Esophagus muscularis mucosa (tissue), 4 donors: ENCODE measurements at regions not wholly inside any gene's neighbourhood (a gene's known extent, or its start where the extent isn't known, plus 50 kb on each side); places are given as distances from the start of the nearest gene placed in this dataset.

Source experiments
- DNase-seq: peaks from one replicate; pipeline ENCODE4 v3.0.0-alpha.2; 2017; ENCODE audit errors: extremely low spot score
- H3K27ac ChIP-seq, 4 donors: fragments of 200-600 bp; sonication (generic); replicated peaks in 1 of 4; 1 replicate in 3 of 4; 2 replicates in 1 of 4; pipeline ENCODE4 v1.5.1; 2016 to 2019; ENCODE audit warnings: mild to moderate bottlenecking in 1 of 4
- H3K27me3 ChIP-seq, 4 donors: fragments of 200-600 bp; sonication (generic); one replicate each; pipeline versions ENCODE4 v1.5.1 to v1.6.0; 2016 to 2019
- H3K36me3 ChIP-seq, 4 donors: fragments of 200-600 bp; sonication (generic); one replicate each; pipeline ENCODE4 v1.5.1; 2016 to 2019
- H3K4me1 ChIP-seq, 4 donors: fragments of 200-600 bp; sonication (generic); one replicate each; pipeline ENCODE4 v1.5.1; 2016 to 2019
- H3K4me3 ChIP-seq, 4 donors: fragments of 200-600 bp; sonication (generic); 1 replicate in 2 of 4; 2 replicates in 2 of 4; pipeline ENCODE4 v1.5.1; 2016 to 2019; ENCODE audit warnings: mild to moderate bottlenecking in 4 of 4, moderate library complexity in 1 of 4
- H3K9me3 ChIP-seq, 4 donors: fragments of 200-600 bp; sonication (generic); 1 replicate in 3 of 4; 2 replicates in 1 of 4; pipeline ENCODE4 v1.5.1; 2016 to 2019
- EP300 ChIP-seq: sonication (generic); formaldehyde crosslinking; IDR thresholded peaks from one replicate; pipeline ENCODE4 v1.6.1; 2017; ENCODE audit warnings: antibody characterized with exemption
- POLR2A ChIP-seq: fragments of 450-650 bp; IDR thresholded peaks from one replicate; pipeline ENCODE4 v1.6.1; 2017; ENCODE audit warnings: antibody characterized with exemption, moderate library complexity, mild to moderate bottlenecking, low read depth
- POLR2AphosphoS5 ChIP-seq, 2 donors: sonication (generic); formaldehyde crosslinking; IDR thresholded peaks; one replicate each; pipeline ENCODE4 v1.6.1; 2017; ENCODE audit warnings: antibody characterized with exemption in 2 of 2
- WGBS: methylation state at CpG from one replicate; pipeline ENCODE4 v1.1.5; 2018; 5-methylcytosine and 5-hydroxymethylcytosine counted together
- intact Hi-C: fragments of 100-400 bp; cut with DNase I; formaldehyde crosslinking; loops from one replicate; pipeline ENCODE4 v1.15.1; 2023
- TF ChIP-seq, protein P1 (sequence below), 3 experiments: fragments of 200-600 bp in 2 of 3; fragments of 450-650 bp in 1 of 3; sonication (generic) in 2 of 3; IDR thresholded peaks; one replicate each; pipeline ENCODE4 v1.5.1; 2017 to 2019; ENCODE audit warnings: antibody characterized with exemption in 3 of 3, mild to moderate bottlenecking in 2 of 3, moderate library complexity in 1 of 3

DNA sequence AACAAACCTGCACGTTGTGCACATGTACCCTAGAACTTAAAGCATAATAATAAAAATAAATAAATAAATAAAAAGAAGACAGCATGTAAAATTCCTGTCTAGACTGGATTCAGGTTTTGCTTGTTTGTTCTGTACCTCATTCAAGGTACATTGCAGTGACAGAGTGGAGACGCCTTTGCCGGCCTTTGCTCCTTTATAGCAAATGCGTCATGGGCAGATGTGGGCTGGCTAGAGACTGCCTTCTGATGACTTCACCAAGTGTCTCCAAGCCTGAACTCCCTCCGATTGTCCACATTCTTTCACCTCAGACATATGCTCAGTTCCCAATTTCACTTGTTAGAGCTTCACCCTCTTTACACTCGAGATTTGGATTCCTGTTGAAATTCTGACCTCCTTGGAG is 147.8 kb upstream of the ARHGAP20 start:
- H3K27me3 ChIP-seq: no peaks in the 10 kb centered on the region
- H3K9me3 ChIP-seq: no peaks in the 10 kb centered on the region
- WGBS: 95% methylated on average over 6 of the region's 6 CpGs
- no peaks in the 10 kb centered on the region for H3K36me3 ChIP-seq
- no peak overlapping the region for H3K4me3 ChIP-seq
- intact Hi-C loops: no loop called here
- H3K4me1 ChIP-seq: peaks cover 0 to 22% (median 14%) of the 10 kb centered on the region in 4 donors
- TF ChIP-seq POLR2AphosphoS5 (IDR thresholded peaks at IDR 0.05) (no peak), EP300 (no peak), POLR2A (no peak)
- TF ChIP-seq, protein P1, sequence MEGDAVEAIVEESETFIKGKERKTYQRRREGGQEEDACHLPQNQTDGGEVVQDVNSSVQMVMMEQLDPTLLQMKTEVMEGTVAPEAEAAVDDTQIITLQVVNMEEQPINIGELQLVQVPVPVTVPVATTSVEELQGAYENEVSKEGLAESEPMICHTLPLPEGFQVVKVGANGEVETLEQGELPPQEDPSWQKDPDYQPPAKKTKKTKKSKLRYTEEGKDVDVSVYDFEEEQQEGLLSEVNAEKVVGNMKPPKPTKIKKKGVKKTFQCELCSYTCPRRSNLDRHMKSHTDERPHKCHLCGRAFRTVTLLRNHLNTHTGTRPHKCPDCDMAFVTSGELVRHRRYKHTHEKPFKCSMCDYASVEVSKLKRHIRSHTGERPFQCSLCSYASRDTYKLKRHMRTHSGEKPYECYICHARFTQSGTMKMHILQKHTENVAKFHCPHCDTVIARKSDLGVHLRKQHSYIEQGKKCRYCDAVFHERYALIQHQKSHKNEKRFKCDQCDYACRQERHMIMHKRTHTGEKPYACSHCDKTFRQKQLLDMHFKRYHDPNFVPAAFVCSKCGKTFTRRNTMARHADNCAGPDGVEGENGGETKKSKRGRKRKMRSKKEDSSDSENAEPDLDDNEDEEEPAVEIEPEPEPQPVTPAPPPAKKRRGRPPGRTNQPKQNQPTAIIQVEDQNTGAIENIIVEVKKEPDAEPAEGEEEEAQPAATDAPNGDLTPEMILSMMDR (IDR thresholded peaks at IDR 0.05): no peak
- no peak overlapping the region for H3K27ac ChIP-seq
- DNase-seq: no peak

DNA sequence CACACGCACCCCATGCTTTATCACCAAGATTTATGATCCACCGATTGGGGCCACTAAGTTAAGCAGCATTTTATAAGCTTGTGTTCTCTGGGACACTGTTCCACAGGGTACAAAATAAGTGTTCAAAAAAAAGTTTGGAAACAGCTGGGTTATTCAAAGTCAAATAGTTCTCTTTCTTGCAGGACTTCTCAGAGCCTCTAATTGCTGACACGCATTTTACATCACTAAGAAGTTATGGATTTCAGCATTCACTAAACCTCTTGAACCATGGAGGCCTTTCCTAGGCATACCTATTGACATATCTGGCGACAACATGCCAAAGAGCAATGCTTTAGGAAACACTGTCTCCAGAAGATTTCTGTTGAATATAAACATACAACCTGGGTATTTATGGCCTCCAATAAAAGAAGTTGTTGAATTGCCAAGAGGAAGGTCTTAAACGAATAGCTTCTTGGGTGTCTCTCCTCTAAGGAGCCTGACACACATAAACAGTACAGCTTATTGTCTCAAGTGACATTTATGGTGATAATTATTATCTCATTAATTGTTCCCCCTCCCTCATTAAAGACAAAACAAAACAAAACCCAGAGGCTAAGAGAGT is 147.1 kb upstream of the ARHGAP20 start:
- no peak for TF ChIP-seq POLR2A
- no peak for TF ChIP-seq EP300
- TF ChIP-seq, protein P1 (IDR thresholded peaks at IDR 0.05): no peak
- TF ChIP-seq POLR2AphosphoS5 (IDR thresholded peaks at IDR 0.05): no peak
- Histone ChIP-seq H3K27ac (no peak overlapping the region), H3K36me3 (no peaks in the 10 kb centered on the region), H3K27me3 (no peaks in the 10 kb centered on the region), H3K9me3 (no peaks in the 10 kb centered on the region), H3K4me3 (no peak overlapping the region), H3K4me1 (peaks cover 0 to 25% (median 15%) of the 10 kb centered on the region in 4 donors)
- 93% methylated on average over 5 of the region's 5 CpGs for WGBS
- intact Hi-C loops: no loop called here
- no peak for DNase-seq

DNA sequence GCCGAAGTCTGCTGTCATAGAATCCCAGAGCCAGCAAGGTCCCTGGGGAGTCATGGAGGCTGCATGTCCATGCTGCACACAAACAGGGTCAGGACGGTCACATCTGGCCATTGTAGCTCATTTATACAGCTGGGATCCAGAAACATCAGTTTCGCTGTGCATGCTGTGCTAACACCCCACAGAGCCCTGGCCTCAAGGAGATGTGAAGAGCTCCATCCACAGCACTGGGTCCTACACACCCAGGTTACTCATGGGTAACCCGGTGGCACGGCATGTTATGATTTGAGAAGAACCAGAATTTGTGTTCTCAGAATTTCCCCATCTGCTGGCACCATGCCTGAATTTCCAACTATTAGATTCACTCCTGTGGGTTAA is 146.3 kb upstream of the ARHGAP20 start:
- WGBS: 55% methylated on average over 5 of the region's 5 CpGs
- intact Hi-C loops: no loop called here

DNA sequence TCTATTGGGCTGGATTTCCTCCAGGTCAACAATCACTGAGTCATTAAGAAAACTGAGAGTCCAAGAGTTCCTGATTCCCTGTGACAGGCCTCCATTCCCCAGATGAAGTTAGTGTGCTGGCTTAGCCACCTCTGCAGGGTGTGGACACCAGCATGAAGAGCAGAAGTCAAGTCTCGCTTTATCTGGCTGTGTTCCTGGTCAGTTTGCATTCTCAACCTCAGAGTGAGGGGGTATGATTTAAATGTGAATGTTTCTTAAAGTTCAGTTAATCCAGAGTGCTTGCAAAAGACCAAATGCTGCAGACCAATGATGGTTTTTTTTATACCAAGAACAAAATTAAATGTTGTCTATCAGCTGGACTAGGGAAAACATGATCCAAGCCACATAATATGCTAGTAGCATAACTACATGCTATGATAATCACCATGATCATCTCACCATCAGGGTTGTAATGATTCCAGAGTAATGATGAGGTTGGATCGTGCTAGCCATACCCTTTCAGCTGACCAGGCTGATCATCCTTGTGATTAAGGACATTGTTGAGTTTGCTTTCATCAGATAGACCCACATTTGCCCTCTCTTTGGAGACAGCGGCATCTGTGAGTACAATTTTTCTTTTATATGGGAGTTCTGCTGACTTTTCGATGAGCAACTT is 145.8 kb upstream of the ARHGAP20 start:
- Histone ChIP-seq H3K4me3 (no peak overlapping the region), H3K36me3 (no peaks in the 10 kb centered on the region), H3K27ac (peak overlapping the region in 1 of 4 donors; percentile 24), H3K4me1 (peaks cover 0 to 25% (median 15%) of the 10 kb centered on the region in 4 donors), H3K27me3 (no peaks in the 10 kb centered on the region), H3K9me3 (no peaks in the 10 kb centered on the region)
- DNase-seq: no peak
- TF ChIP-seq POLR2AphosphoS5 (IDR thresholded peaks at IDR 0.05) (no peak), EP300 (no peak), POLR2A (no peak)
- TF ChIP-seq, protein P1 (IDR thresholded peaks at IDR 0.05): no peak
- 67% methylated on average over 4 of the region's 4 CpGs for WGBS
- intact Hi-C loops: no loop called here

More for the DNA sequence above, 146.3 kb upstream of the ARHGAP20 start:
- no peak for TF ChIP-seq POLR2AphosphoS5 (IDR thresholded peaks at IDR 0.05)
- TF ChIP-seq POLR2A: no peak
- TF ChIP-seq, protein P1 (IDR thresholded peaks at IDR 0.05): no peak
- TF ChIP-seq EP300: no peak
- Histone ChIP-seq H3K4me1 (peaks cover 0 to 25% (median 15%) of the 10 kb centered on the region in 4 donors), H3K36me3 (no peaks in the 10 kb centered on the region), H3K27ac (peak overlapping the region in 1 of 4 donors; percentile 24), H3K4me3 (no peak overlapping the region), H3K27me3 (no peaks in the 10 kb centered on the region), H3K9me3 (no peaks in the 10 kb centered on the region)
- no peak for DNase-seq
